Choroid plexus epithelial cell (primary cell): ENCODE measurements at regions not wholly inside any gene's neighbourhood (a gene's known extent, or its start where the extent isn't known, plus 50 kb on each side); places are given as distances from the start of the nearest gene placed in this dataset.

Source experiments
- DNase-seq: peaks from one replicate; pipeline ENCODE4 v3.0.0-alpha.2; 2010; ENCODE audit warnings: low read depth
- H3K4me3 ChIP-seq: 2 replicates; pipeline ENCODE4 v1.5.1; 2011; ENCODE audit warnings: low read depth, mild to moderate bottlenecking, control low read depth, low read length, moderate library complexity
- TF ChIP-seq, protein P1 (sequence below): conservative IDR thresholded peaks from 2 replicates; pipeline ENCODE4 v1.5.1; 2011; ENCODE audit warnings: low read depth, mild to moderate bottlenecking, control low read depth, inconsistent platforms, low read length, moderate library complexity

DNA sequence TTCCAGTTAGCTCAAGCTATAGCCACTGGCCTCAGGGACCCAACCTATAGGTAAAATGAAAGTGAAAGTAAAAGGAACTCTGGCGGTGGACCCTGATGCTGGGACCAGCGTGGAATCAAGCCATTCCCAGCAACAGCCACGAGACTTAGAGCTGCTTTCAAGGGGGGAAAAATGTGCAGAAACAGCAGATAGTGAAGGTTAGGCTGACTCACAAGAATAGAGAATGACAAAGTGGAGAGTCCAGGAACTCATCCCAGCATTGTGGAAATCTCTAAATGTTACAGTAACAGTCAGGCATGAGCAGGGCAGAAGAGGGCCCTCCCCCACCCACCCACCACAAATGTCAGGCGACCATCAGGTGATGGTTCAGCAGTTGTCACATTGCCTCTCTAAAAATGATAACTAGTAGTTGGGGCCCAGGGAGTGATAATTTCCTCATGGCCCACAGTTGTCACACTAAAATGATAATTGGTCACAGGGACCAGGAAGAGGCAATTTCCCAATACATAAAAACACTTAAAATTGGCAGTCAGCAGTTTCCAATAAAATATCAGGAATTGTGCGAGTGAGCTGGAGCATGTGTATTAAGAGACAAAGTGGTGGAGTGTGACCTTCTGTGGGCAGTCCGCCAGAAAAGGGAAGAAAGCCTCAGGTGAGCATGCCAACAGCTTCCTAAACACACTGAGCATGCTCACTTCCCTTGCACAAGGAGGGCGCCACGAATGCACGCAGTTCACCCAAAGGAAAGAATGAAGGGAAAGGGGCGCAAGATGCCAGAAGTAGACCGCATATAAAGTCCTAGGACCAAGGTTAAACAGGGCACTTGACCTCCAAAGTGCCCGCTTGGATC, 129.8 kb upstream of the PPP1R3A start:
- DNase-seq = peak; percentile 64
- TF ChIP-seq, protein P1, sequence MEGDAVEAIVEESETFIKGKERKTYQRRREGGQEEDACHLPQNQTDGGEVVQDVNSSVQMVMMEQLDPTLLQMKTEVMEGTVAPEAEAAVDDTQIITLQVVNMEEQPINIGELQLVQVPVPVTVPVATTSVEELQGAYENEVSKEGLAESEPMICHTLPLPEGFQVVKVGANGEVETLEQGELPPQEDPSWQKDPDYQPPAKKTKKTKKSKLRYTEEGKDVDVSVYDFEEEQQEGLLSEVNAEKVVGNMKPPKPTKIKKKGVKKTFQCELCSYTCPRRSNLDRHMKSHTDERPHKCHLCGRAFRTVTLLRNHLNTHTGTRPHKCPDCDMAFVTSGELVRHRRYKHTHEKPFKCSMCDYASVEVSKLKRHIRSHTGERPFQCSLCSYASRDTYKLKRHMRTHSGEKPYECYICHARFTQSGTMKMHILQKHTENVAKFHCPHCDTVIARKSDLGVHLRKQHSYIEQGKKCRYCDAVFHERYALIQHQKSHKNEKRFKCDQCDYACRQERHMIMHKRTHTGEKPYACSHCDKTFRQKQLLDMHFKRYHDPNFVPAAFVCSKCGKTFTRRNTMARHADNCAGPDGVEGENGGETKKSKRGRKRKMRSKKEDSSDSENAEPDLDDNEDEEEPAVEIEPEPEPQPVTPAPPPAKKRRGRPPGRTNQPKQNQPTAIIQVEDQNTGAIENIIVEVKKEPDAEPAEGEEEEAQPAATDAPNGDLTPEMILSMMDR = no peak
- H3K4me3 ChIP-seq = no peak overlapping the region

DNA sequence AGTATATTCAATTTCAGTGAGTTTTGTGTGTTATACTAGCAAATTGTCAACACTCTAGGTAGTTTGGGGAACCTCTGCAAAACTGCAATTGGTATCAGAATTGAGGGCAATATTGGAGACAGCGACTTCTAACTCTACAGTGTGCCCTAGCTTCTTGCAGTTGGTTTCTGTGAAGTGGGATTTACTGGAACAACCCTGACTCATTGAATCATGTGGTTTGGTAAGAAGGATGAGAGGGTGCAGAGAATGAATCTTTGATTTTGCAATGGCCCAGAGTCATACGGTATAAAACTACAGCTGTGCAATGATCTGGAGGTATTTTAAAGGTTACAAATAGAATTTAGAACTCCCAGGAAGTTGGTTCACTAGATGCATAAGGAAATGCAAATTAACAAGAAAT, 129.1 kb upstream of the PPP1R3A start:
- peak; percentile 85 for DNase-seq
- TF ChIP-seq, protein P1 = no peak
- no peak overlapping the region for H3K4me3 ChIP-seq

DNA sequence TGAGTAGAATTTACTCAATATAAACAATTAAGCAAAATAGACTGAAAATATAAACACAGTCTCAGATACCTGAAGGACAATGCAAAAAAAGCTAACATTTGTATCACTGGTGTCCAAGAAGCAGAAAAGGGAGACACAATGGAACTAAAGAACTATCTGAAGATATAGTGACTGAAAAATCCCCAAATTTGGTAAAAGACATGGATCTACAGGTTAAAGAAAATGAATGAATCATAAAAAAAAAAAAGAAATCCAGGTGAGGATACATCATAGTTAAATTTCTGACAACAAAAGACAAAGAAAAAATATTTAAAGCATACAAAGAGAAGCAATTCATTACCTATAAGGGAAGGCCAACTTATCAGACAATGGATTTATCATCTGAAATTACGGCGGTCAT, 114.7 kb upstream of the PPP1R3A start:
- TF ChIP-seq, protein P1 = no peak
- no peak overlapping the region for H3K4me3 ChIP-seq
- DNase-seq = no peak

DNA sequence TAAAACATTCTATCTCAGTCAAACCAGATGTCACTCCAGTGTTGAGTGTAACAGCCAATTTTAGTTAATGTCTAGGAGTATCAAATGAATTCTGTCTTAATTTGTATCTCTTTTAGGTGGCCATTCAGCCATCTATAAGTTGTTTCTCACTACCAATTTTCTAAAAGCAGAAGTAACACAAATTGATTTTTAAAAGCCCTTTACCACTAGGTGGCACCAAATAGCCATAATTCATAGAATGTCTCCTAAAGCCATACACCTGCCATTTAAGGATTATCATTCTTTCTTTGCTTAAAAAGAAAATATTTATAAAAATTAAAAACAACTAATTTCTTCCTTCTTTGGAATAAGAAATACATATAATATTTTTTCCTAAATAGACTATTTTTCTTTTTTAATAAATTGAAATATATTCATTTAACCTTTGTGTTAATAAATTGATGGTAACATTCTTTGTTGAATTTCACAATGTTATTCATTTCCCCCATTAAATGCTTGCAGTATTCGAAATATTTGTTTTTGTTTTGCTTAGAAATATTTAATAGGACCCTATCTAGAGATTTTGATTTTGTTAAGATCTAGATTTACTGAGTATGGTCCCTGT, 107.8 kb upstream of the PPP1R3A start:
- peak; percentile 76 for DNase-seq

DNA sequence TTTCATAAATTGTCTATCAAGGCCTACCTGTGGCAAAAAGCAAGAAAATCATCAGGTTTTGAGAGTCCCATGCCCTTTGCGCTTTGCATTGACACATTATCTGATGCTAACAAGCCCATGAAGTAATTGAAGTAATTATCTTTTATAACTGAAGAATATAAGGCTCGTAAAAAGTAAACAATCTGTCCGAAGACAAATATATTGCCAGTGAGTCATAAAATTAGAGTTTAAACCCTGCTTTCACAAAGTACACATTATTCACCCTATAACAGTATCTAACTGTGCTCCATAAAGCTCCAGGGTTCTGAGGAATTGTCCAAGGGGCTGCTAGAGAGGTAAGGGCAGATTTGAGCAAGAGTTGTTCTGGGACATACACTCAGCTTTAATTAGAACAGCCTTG, 102.3 kb upstream of the PPP1R3A start:
- H3K4me3 ChIP-seq = no peak overlapping the region
- DNase-seq = no peak
- TF ChIP-seq, protein P1 = no peak

More for the DNA sequence above, 107.8 kb upstream of the PPP1R3A start:
- TF ChIP-seq, protein P1 = peak; percentile 59
- H3K4me3 ChIP-seq = no peak overlapping the region

DNA sequence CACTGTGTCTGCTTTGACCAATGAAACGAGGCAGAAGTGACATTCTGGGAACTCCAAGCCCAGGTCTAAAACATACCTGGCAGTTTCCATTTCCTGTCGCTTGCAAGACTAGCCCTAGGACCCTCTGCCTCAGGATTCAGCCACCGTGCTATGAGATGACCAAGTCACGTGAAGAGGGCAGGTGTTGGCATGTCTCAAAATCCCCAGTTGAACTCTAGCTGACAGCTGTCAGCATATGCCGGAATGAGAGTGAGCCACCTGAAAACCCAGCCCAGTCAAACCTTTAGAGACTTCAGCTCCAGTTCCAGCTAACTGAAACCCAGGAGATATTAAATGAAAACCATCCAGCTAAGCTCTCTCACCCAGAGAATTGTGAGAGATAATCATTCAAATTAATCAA, 89.9 kb upstream of the PPP1R3A start:
- DNase-seq = no peak
- TF ChIP-seq, protein P1 = no peak
- no peak overlapping the region for H3K4me3 ChIP-seq

DNA sequence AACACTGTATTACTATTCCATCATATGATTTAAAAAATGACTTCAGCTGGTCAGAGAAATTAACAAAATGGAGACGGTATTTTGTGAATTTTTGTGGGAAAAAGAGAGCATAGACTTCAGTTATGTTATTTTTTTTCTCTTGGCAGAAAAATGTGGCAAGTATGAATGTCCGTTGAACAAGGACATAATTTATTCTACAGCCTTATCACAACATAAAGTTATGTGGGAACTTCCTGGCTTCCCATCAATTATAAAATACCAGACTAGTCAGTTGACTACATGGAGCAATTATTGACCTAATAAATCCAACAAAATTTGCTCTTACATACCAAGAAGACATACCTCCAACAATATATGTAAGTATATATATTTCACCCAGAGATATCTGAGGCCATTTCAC, 88.6 kb upstream of the PPP1R3A start:
- TF ChIP-seq, protein P1 = no peak

More for the DNA sequence above, 88.6 kb upstream of the PPP1R3A start:
- H3K4me3 ChIP-seq = no peak overlapping the region
- no peak for DNase-seq
